CD4-positive, alpha-beta T cell (primary cell): ENCODE measurements at regions not wholly inside any gene's neighbourhood (a gene's known extent, or its start where the extent isn't known, plus 50 kb on each side); places are given as distances from the start of the nearest gene placed in this dataset.
A peak's percentile ranks its signal among the peaks of the same experiment; 100 is the strongest.

ENCODE experiments used
- ATAC-seq: fragments of 200-7000 bp; cut with Tn5 transposase; one replicate; pipeline ENCODE4 v1.10.0; 2022; ENCODE audit warnings: mild to moderate bottlenecking; ENCODE audit not compliant: poor library complexity
- CTCF ChIA-PET: fragments of 350-600 bp; sonication (Branson Sonifier 250); formaldehyde crosslinking; loops from one replicate; lab custom pipeline; 2021; ENCODE audit warnings: antibody characterized with exemption, inconsistent platforms; lab: Charles Lee
- POLR2A ChIA-PET: fragments of 350-600 bp; sonication (Branson Sonifier 250); formaldehyde crosslinking; loops from one replicate; lab custom pipeline; 2021; ENCODE audit warnings: antibody characterized with exemption, inconsistent platforms; lab: Charles Lee
- DNase-seq, 14 experiments: peaks; one replicate each; pipeline ENCODE4 v3.0.0-alpha.2; 2013 to 2020; ENCODE audit warnings: mixed read lengths in 2 of 14
- H3K27ac ChIP-seq, 2 donors: one replicate each; pipeline versions ENCODE4 v1.5.1 to v1.7.0; 2013; ENCODE audit warnings: low read length in 2 of 2, low read depth in 1 of 2, mild to moderate bottlenecking in 1 of 2
- H3K27me3 ChIP-seq, 2 experiments: 1 replicate in 1 of 2; 2 replicates in 1 of 2; pipeline versions ENCODE4 v1.6.1 to v1.7.0; 2013; ENCODE audit warnings: low read length in 2 of 2, control low read depth in 1 of 2, mild to moderate bottlenecking in 1 of 2, moderate library complexity in 1 of 2; ENCODE audit not compliant: insufficient read depth in 2 of 2, control insufficient read depth in 1 of 2
- H3K36me3 ChIP-seq: one replicate; pipeline ENCODE4 v1.6.1; 2013; ENCODE audit warnings: low read length, control low read depth; ENCODE audit not compliant: insufficient read depth
- H3K4me1 ChIP-seq: one replicate; pipeline ENCODE4 v1.6.1; 2013; ENCODE audit warnings: low read length, control low read depth; ENCODE audit not compliant: insufficient read depth
- H3K4me3 ChIP-seq: one replicate; pipeline ENCODE4 v1.5.1; 2013; ENCODE audit warnings: mild to moderate bottlenecking, low read length, moderate library complexity
- H3K9me3 ChIP-seq, 2 experiments: 1 replicate in 1 of 2; 2 replicates in 1 of 2; pipeline versions ENCODE4 v1.6.1 to v1.7.0; 2013; ENCODE audit warnings: low read length in 2 of 2, mild to moderate bottlenecking in 2 of 2, control low read depth in 1 of 2, moderate library complexity in 1 of 2; ENCODE audit not compliant: control insufficient read depth in 1 of 2, insufficient read depth in 1 of 2
- H3K27ac Mint-ChIP-seq: one replicate; pipeline ENCODE4 v1.8.0; 2020; ENCODE audit warnings: mixed read lengths
- H3K27me3 Mint-ChIP-seq: one replicate; pipeline ENCODE4 v1.8.0; 2021; ENCODE audit warnings: mixed read lengths
- H3K36me3 Mint-ChIP-seq: one replicate; pipeline ENCODE4 v1.8.0; 2021; ENCODE audit warnings: low read depth, mixed read lengths
- H3K4me1 Mint-ChIP-seq: one replicate; pipeline ENCODE4 v1.8.0; 2021; ENCODE audit warnings: low read depth, mixed read lengths
- H3K4me3 Mint-ChIP-seq: one replicate; pipeline ENCODE4 v1.8.0; 2020; ENCODE audit warnings: mild to moderate bottlenecking, mixed read lengths
- H3K9me3 Mint-ChIP-seq: one replicate; pipeline ENCODE4 v1.8.0; 2020; ENCODE audit warnings: mixed read lengths
- CTCF ChIP-seq: fragments of 200-600 bp; IDR thresholded peaks from one replicate; pipeline ENCODE4 v1.8.0; 2022; ENCODE audit warnings: antibody characterized with exemption, mild to moderate bottlenecking
- intact Hi-C, 2 experiments: fragments of 100-400 bp; cut with DNase I in 1 of 2; cut with micrococcal nuclease in 1 of 2; formaldehyde crosslinking; loops; one replicate each; pipeline versions ENCODE4 v1.15.1 to v1.9.0; 2023 to 2025; cut with DNase I, micrococcal nuclease

GRCh38 chr3:106552351-106553043 lies 683.7 kb upstream of the CBLB start:
- Mint-ChIP-seq H3K9me3 (no peaks in the 10 kb centered on the region), H3K36me3 (no peaks in the 10 kb centered on the region), H3K27me3 (no peaks in the 10 kb centered on the region), H3K4me3 (no peak overlapping the region), H3K4me1 (no peaks in the 10 kb centered on the region), H3K27ac (no peak overlapping the region)
- H3K27ac ChIP-seq = no peak overlapping the region
- no peaks in the 10 kb centered on the region for H3K4me1 ChIP-seq
- POLR2A ChIA-PET = no interaction called here
- no peaks in the 10 kb centered on the region for H3K27me3 ChIP-seq
- intact Hi-C loops = no loop called here
- DNase-seq (no peak), ATAC-seq (no peak)
- no peak overlapping the region for H3K4me3 ChIP-seq
- no peak for TF ChIP-seq CTCF
- peaks cover 0 to 5% of the 10 kb centered on the region in 2 experiments for H3K9me3 ChIP-seq
- CTCF ChIA-PET = no interaction called here
- no peaks in the 10 kb centered on the region for H3K36me3 ChIP-seq

GRCh38 chr3:106560451-106560966 lies 691.7 kb upstream of the CBLB start:
- POLR2A ChIA-PET = no interaction called here
- no peaks in the 10 kb centered on the region for H3K9me3 Mint-ChIP-seq
- H3K36me3 Mint-ChIP-seq = no peaks in the 10 kb centered on the region
- H3K27ac Mint-ChIP-seq = no peak overlapping the region
- H3K27ac ChIP-seq = no peak overlapping the region
- DNase-seq (peak in 2 of 14 experiments; percentile 5 to 13), ATAC-seq (no peak)
- H3K4me3 ChIP-seq = no peak overlapping the region
- no peaks in the 10 kb centered on the region for H3K27me3 ChIP-seq
- no peaks in the 10 kb centered on the region for H3K4me1 Mint-ChIP-seq
- no peaks in the 10 kb centered on the region for H3K27me3 Mint-ChIP-seq
- H3K4me3 Mint-ChIP-seq = no peak overlapping the region
- H3K9me3 ChIP-seq = no peaks in the 10 kb centered on the region
- no peak for TF ChIP-seq CTCF
- intact Hi-C loops = no loop called here
- H3K4me1 ChIP-seq = no peaks in the 10 kb centered on the region
- H3K36me3 ChIP-seq = no peaks in the 10 kb centered on the region
- CTCF ChIA-PET = no interaction called here

GRCh38 chr3:106566277-106566676 lies 697.5 kb upstream of the CBLB start:
- Histone ChIP-seq H3K27ac (no peak overlapping the region), H3K4me3 (no peak overlapping the region), H3K36me3 (no peaks in the 10 kb centered on the region), H3K27me3 (no peaks in the 10 kb centered on the region), H3K4me1 (no peaks in the 10 kb centered on the region), H3K9me3 (no peaks in the 10 kb centered on the region)
- no peak for TF ChIP-seq CTCF
- Mint-ChIP-seq H3K4me3 (no peak overlapping the region), H3K36me3 (no peaks in the 10 kb centered on the region), H3K4me1 (no peaks in the 10 kb centered on the region), H3K27me3 (no peaks in the 10 kb centered on the region), H3K9me3 (no peaks in the 10 kb centered on the region), H3K27ac (no peak overlapping the region)
- intact Hi-C loops = no loop called here
- peak in 2 of 14 experiments; percentile 5 to 17 for DNase-seq
- ChIA-PET CTCF (no interaction called here), POLR2A (interaction anchor here (1.2 kb wide), 1 partner anchor 10 kb away, joined by 3 read pairs; no protein-coding TSS in a partner anchor)
- no peak for ATAC-seq
